NCI-H187 treated with DMSO at 0.1 percent for 48 hours (cell line): ENCODE measurements at regions not wholly inside any gene's neighbourhood (a gene's known extent, or its start where the extent isn't known, plus 50 kb on each side); places are given as distances from the start of the nearest gene placed in this dataset.
"Not testable (repeated sequence)": the region's sequence is repeated elsewhere in the genome, so short reads cannot be mapped to it uniquely, and the experiment has no call there.

ENCODE experiments used
- DNase-seq: peaks from one replicate; lab custom pipeline; 2025; lab: John Stamatoyannopoulos, UW

- no peak for DNase-seq
Measured at GRCh38 chr14:51581017-51581881, 70.5 kb upstream of the FRMD6 start.

GRCh38 chr14:51582437-51582836 lies 69.3 kb upstream of the FRMD6 start:
- DNase-seq, result no peak

- no peak for DNase-seq
Measured at GRCh38 chr14:51585055-51585454, 66.7 kb upstream of the FRMD6 start.

- DNase-seq, result no peak
Measured at GRCh38 chr14:51592836-51593235, 58.9 kb upstream of the FRMD6 start.

GRCh38 chr14:51593397-51593796 lies 58.3 kb upstream of the FRMD6 start:
- no peak for DNase-seq

GRCh38 chr14:51595881-51596455 lies 55.7 kb upstream of the FRMD6 start:
- no peak for DNase-seq

GRCh38 chr14:51596488-51597117 lies 55.1 kb upstream of the FRMD6 start:
- no peak for DNase-seq

- no peak for DNase-seq
Measured at GRCh38 chr14:51597261-51598001, 54.3 kb upstream of the FRMD6 start.

GRCh38 chr14:51598924-51599600 lies 52.6 kb upstream of the FRMD6 start:
- not testable (repeated sequence) for DNase-seq

- DNase-seq, result no peak
Measured at GRCh38 chr14:51600658-51601057, 51.1 kb upstream of the FRMD6 start.
